B cell (primary cell): ENCODE measurements at regions not wholly inside any gene's neighbourhood (a gene's known extent, or its start where the extent isn't known, plus 50 kb on each side); places are given as distances from the start of the nearest gene placed in this dataset.

Experiments
- ATAC-seq: fragments of 200-7000 bp; cut with Tn5 transposase; one replicate; pipeline ENCODE4 v1.10.0; 2021; ENCODE audit warnings: low read depth, mild to moderate bottlenecking, moderate number of reproducible peaks, moderate library complexity
- CTCF ChIA-PET: fragments of 350-600 bp; sonication (Branson Sonifier 250); formaldehyde crosslinking; loops from one replicate; lab custom pipeline; 2021; ENCODE audit warnings: antibody characterized with exemption, inconsistent platforms; lab: Charles Lee
- POLR2A ChIA-PET: fragments of 350-600 bp; sonication (Branson Sonifier 250); formaldehyde crosslinking; loops from one replicate; lab custom pipeline; 2021; ENCODE audit warnings: antibody characterized with exemption; lab: Charles Lee
- DNase-seq: peaks from one replicate; pipeline ENCODE4 v3.0.0; 2013
- H2AFZ ChIP-seq: 2 replicates; pipeline ENCODE4 v1.6.1; 2012; ENCODE audit warnings: mild to moderate bottlenecking, low read depth, low read length; ENCODE audit not compliant: insufficient read depth, poor library complexity, severe bottlenecking
- H3K27ac ChIP-seq, 2 donors: 1 replicate in 1 of 2; 2 replicates in 1 of 2; pipeline ENCODE4 v1.5.1; 2012 to 2013; ENCODE audit warnings: low read length in 2 of 2, mild to moderate bottlenecking in 2 of 2, moderate library complexity in 1 of 2
- H3K27me3 ChIP-seq, 4 experiments: fragments of 200-600 bp in 1 of 4; sonication (generic) in 1 of 4; replicated peaks in 1 of 4; 1 replicate in 2 of 4; 2 replicates in 2 of 4; pipeline versions ENCODE4 v1.6.1 to v1.7.0; 2013 to 2016; ENCODE audit warnings: low read length in 3 of 4, mild to moderate bottlenecking in 2 of 4, mixed read lengths in 1 of 4, moderate library complexity in 1 of 4; ENCODE audit not compliant: insufficient read depth in 4 of 4, control insufficient read depth in 3 of 4; ENCODE audit errors: control extremely low read depth in 1 of 4
- H3K36me3 ChIP-seq, 2 experiments: replicated peaks in 1 of 2; 1 replicate in 1 of 2; 2 replicates in 1 of 2; pipeline versions ENCODE4 v1.6.1 to v1.7.1; 2013; ENCODE audit warnings: low read length in 1 of 2; ENCODE audit not compliant: insufficient read depth in 2 of 2, control insufficient read depth in 1 of 2; ENCODE audit errors: control extremely low read depth in 1 of 2, extremely low read depth in 1 of 2
- H3K4me1 ChIP-seq, 2 donors: fragments of 200-600 bp in 1 of 2; sonication (generic) in 1 of 2; 1 replicate in 1 of 2; 2 replicates in 1 of 2; pipeline versions ENCODE4 v1.5.1 to v1.6.1; 2013 to 2017; ENCODE audit warnings: low read length in 2 of 2; ENCODE audit not compliant: control insufficient read depth in 2 of 2, insufficient read depth in 2 of 2
- H3K4me2 ChIP-seq: replicated peaks from 2 replicates; pipeline ENCODE3; 2012; ENCODE audit warnings: mild to moderate bottlenecking, low read depth, low read length; ENCODE audit not compliant: poor library complexity, severe bottlenecking
- H3K4me3 ChIP-seq, 5 experiments: fragments of 200-600 bp in 1 of 5; sonication (generic) in 1 of 5; 1 replicate in 3 of 5; 2 replicates in 2 of 5; pipeline versions ENCODE4 v1.5.1 to v1.7.0; 2011 to 2016; ENCODE audit warnings: low read length in 4 of 5, mild to moderate bottlenecking in 4 of 5, low read depth in 2 of 5, control low read depth in 1 of 5, moderate library complexity in 1 of 5; ENCODE audit not compliant: insufficient read depth in 1 of 5; ENCODE audit errors: control extremely low read depth in 1 of 5, extremely low read depth in 1 of 5
- H3K79me2 ChIP-seq: fragments of 200-600 bp; sonication (generic); one replicate; pipeline ENCODE4 v1.6.0; 2016; ENCODE audit warnings: low read length; ENCODE audit not compliant: control insufficient read depth, insufficient read depth
- H3K9ac ChIP-seq: fragments of 200-600 bp; sonication (generic); 2 replicates; pipeline ENCODE4 v1.6.1; 2017; ENCODE audit warnings: mild to moderate bottlenecking, low read length, moderate library complexity
- H3K9me3 ChIP-seq, 3 donors: one replicate each; pipeline versions ENCODE4 v1.6.1 to v1.7.1; 2013; ENCODE audit warnings: low read length in 2 of 3; ENCODE audit not compliant: control insufficient read depth in 2 of 3, insufficient read depth in 1 of 3; ENCODE audit errors: control extremely low read depth in 1 of 3
- H4K20me1 ChIP-seq: 2 replicates; pipeline ENCODE4 v1.6.0; 2012; ENCODE audit warnings: mild to moderate bottlenecking, low read length; ENCODE audit not compliant: insufficient read depth, control insufficient read depth, poor library complexity, severe bottlenecking
- H3K27ac Mint-ChIP-seq: one replicate; pipeline ENCODE4 v1.8.0; 2021; ENCODE audit warnings: mixed read lengths
- H3K27me3 Mint-ChIP-seq: one replicate; pipeline ENCODE4 v1.8.0; 2021; ENCODE audit warnings: mixed read lengths
- H3K4me1 Mint-ChIP-seq: one replicate; pipeline ENCODE4 v1.8.0; 2021; ENCODE audit warnings: mixed read lengths
- H3K4me3 Mint-ChIP-seq: one replicate; pipeline ENCODE4 v1.8.0; 2021; ENCODE audit warnings: mixed read lengths
- H3K9me3 Mint-ChIP-seq: one replicate; pipeline ENCODE4 v1.8.0; 2022; ENCODE audit warnings: mixed read lengths; ENCODE audit not compliant: insufficient read depth
- CTCF ChIP-seq: fragments of 200-600 bp; IDR thresholded peaks from one replicate; pipeline ENCODE4 v1.8.0; 2022; ENCODE audit warnings: antibody characterized with exemption, mild to moderate bottlenecking
- EZH2 ChIP-seq: IDR thresholded peaks from 2 replicates; pipeline ENCODE4 v1.6.1; 2012; ENCODE audit warnings: borderline replicate concordance, low read depth, mild to moderate bottlenecking, moderate library complexity, low read length; ENCODE audit not compliant: insufficient read depth, poor library complexity, severe bottlenecking
- WGBS: methylation state at CpG from one replicate; pipeline ENCODE4 v1.1.5; 2013; ENCODE audit warnings: missing lambda C conversion rate; ENCODE audit not compliant: insufficient coverage; 5-methylcytosine and 5-hydroxymethylcytosine counted together
- intact Hi-C: fragments of 100-400 bp; cut with micrococcal nuclease; formaldehyde crosslinking; loops from one replicate; pipeline ENCODE4 v1.10.0; 2022

DNA sequence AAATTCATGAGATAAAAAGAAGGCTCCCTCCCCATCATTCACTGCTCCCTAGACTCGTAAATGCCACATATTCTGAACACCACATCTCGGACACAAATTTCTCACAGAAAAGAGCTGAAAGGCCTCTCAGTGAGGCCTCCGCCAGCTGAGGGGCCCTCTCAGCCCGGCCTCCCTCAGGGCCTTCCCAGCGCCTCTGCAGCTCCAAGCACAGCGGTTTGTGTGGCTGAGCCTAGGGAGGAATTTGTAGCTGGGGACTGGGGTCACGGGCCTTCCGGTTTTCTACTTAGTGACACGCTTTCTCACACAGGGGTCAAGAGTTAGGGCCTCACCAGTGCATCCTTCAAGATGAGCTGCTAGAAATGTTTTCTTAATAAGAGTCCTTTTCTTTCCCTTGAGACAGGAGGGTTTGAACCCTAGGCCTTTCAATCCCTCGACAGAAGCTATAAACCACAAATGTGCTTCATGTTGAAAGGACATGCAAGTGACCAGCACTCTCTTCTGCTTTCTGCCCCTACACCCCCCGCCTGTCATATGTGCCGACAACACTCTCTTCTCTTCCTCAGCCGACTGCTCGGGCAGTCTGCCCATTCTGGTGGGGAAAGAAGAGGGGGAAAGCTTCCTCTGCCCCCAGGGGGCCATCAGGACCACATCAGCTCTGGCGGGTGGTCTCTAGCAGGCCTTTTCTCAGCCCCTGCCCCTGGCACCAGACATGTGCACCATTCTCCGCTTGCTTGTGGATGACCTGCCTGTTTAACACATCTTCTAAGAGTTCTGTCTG lies 104.9 kb downstream of the CHIC2 start:
- H3K27me3 ChIP-seq, result no peaks in the 10 kb centered on the region
- no peak overlapping the region for H3K27ac Mint-ChIP-seq
- H3K27ac ChIP-seq, result no peak overlapping the region
- no peaks in the 10 kb centered on the region for H4K20me1 ChIP-seq
- H3K9me3 ChIP-seq, result no peaks in the 10 kb centered on the region
- no peaks in the 10 kb centered on the region for H3K79me2 ChIP-seq
- ATAC-seq (no peak), DNase-seq (no peak)
- H3K4me1 Mint-ChIP-seq, result no peaks in the 10 kb centered on the region
- H3K27me3 Mint-ChIP-seq, result no peaks in the 10 kb centered on the region
- TF ChIP-seq CTCF (no peak), EZH2 (no peak)
- H3K4me3 Mint-ChIP-seq, result no peak overlapping the region
- no peak overlapping the region for H2AFZ ChIP-seq
- H3K9ac ChIP-seq, result no peak overlapping the region
- no peak overlapping the region for H3K4me3 ChIP-seq
- no peaks in the 10 kb centered on the region for H3K36me3 ChIP-seq
- no peaks in the 10 kb centered on the region for H3K9me3 Mint-ChIP-seq
- ChIA-PET CTCF (interaction anchor here (0.6 kb wide), 1 partner anchor 136 kb away, joined by 3 read pairs; no protein-coding TSS in a partner anchor), POLR2A (no interaction called here)
- WGBS, result 96% methylated on average over 9 of the region's 16 CpGs
- no peak overlapping the region for H3K4me2 ChIP-seq
- intact Hi-C loops, result no loop called here
- no peaks in the 10 kb centered on the region for H3K4me1 ChIP-seq

- CTCF ChIA-PET, result no interaction called here
- H3K9ac ChIP-seq, result no peak overlapping the region
- POLR2A ChIA-PET, result no interaction called here
- no peak overlapping the region for H3K4me2 ChIP-seq
- ATAC-seq (no peak), DNase-seq (no peak)
- no peak for TF ChIP-seq EZH2
- TF ChIP-seq CTCF, result no peak
- H3K9me3 Mint-ChIP-seq, result no peaks in the 10 kb centered on the region
- H3K36me3 ChIP-seq, result no peaks in the 10 kb centered on the region
- H2AFZ ChIP-seq, result no peak overlapping the region
- H4K20me1 ChIP-seq, result no peaks in the 10 kb centered on the region
- H3K4me1 Mint-ChIP-seq, result no peaks in the 10 kb centered on the region
- H3K27me3 ChIP-seq, result no peaks in the 10 kb centered on the region
- H3K9me3 ChIP-seq, result no peaks in the 10 kb centered on the region
- H3K79me2 ChIP-seq, result no peaks in the 10 kb centered on the region
- no peaks in the 10 kb centered on the region for H3K27me3 Mint-ChIP-seq
- intact Hi-C loops, result no loop called here
- no peak overlapping the region for H3K27ac Mint-ChIP-seq
- H3K4me1 ChIP-seq, result no peaks in the 10 kb centered on the region
- no peak overlapping the region for H3K4me3 Mint-ChIP-seq
- no peak overlapping the region for H3K27ac ChIP-seq
- H3K4me3 ChIP-seq, result no peak overlapping the region
These were observed 108.0 kb downstream of the CHIC2 start for GRCh38 chr4:53956454-53956853.
